ENCODE measurements at regions not wholly inside any gene's neighbourhood (a gene's known extent, or its start where the extent isn't known, plus 50 kb on each side); places are given as distances from the start of the nearest gene placed in this dataset.

DNA sequence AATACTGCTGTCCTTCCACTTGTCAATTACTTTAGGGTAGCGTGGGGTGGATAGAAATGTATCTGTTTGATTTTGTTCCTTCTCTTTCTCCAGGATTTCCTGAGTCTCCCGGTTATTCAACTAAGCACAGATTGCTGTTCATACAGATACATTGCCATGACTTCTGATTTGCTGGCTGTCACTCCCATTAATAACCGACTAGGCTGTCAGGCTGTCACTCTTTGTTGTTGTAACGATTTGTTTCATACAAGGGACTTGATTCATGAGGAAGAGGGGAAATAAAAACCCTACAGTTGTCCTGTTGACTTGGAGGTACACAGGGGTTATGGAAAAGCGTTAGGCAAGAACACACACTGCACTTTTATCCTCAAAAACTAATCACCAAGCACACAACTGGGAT lies 302.7 kb upstream of the SMIM21 start:
- TF ChIP-seq, protein P1, sequence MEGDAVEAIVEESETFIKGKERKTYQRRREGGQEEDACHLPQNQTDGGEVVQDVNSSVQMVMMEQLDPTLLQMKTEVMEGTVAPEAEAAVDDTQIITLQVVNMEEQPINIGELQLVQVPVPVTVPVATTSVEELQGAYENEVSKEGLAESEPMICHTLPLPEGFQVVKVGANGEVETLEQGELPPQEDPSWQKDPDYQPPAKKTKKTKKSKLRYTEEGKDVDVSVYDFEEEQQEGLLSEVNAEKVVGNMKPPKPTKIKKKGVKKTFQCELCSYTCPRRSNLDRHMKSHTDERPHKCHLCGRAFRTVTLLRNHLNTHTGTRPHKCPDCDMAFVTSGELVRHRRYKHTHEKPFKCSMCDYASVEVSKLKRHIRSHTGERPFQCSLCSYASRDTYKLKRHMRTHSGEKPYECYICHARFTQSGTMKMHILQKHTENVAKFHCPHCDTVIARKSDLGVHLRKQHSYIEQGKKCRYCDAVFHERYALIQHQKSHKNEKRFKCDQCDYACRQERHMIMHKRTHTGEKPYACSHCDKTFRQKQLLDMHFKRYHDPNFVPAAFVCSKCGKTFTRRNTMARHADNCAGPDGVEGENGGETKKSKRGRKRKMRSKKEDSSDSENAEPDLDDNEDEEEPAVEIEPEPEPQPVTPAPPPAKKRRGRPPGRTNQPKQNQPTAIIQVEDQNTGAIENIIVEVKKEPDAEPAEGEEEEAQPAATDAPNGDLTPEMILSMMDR (IDR thresholded peaks at IDR 0.05; ENCODE audit: insufficient read depth, low read depth, low read length): no peak
- no peak for TF ChIP-seq EZH2 (IDR thresholded peaks at IDR 0.05; ENCODE audit: insufficient read depth, low read length)

Measured in astrocyte (in vitro differentiated cells and primary cell).